GM18907 (cell line): ENCODE measurements at regions not wholly inside any gene's neighbourhood (a gene's known extent, or its start where the extent isn't known, plus 50 kb on each side); places are given as distances from the start of the nearest gene placed in this dataset.

Experiments
- ATAC-seq: cut with Tn5 transposase; IDR thresholded peaks from one replicate; pipeline ENCODE4 v1.9.1; 2021; ENCODE audit warnings: mild to moderate bottlenecking, moderate library complexity; ENCODE audit not compliant: unreplicated experiment

DNA sequence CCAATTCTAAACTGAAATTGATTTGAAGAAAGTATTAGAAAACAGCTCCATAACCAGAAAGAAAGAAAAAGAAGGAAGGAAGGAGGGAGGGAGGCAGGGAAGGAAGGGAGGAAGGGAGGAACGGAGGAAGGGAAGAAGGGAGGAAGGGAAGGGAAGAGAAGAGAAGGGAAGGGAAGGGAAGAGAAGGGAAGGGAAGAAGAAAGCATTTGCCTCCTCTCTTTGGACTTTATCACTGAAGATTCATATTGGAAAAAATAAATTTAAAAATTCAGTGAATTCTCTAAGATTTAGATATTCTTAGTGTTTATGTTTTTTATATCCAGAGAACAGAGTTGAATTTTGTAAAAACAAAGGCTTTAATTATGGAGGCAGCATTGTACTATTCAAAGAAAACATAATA lies 68.5 kb upstream of the NXT1 start:
- no peak for ATAC-seq

DNA sequence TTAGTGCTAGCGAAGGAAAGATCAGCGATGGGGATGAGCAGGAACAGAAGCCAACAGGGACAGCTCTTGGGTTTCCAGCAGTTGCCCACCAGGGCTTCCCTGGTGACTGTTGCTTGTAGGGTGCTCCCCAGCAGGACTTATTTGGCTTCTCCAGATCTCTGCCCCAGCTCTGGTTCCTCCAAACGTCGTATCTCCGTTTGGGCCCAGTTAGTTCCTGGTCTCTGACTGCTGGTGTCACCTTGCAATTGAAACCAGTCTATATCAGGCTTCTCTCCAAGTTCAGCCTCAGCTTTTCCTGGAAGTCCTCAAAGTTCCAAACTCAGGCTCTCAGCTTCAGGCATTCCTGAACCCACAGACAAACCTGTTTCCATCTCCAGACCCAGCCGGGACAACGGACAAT lies 70.8 kb upstream of the NXT1 start:
- no peak for ATAC-seq

DNA sequence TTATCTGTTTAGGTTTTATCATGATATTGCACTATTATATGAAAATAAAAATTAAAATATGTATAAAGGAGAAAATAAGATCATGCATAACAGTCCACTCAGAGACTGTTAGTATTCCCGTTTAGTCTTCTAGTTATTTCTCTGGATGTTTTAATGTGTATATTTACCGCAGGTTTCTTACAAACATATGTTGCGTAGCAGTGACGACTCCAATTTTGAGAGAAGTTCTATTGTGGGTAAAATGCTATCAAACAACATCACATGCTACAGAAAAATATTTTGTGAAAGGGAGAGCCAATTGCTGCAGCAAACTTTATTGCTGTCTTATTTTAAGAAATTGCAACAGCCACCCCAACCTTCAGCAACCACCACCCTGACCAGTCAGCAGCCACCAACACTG lies 72.4 kb upstream of the NXT1 start:
- ATAC-seq: no peak

DNA sequence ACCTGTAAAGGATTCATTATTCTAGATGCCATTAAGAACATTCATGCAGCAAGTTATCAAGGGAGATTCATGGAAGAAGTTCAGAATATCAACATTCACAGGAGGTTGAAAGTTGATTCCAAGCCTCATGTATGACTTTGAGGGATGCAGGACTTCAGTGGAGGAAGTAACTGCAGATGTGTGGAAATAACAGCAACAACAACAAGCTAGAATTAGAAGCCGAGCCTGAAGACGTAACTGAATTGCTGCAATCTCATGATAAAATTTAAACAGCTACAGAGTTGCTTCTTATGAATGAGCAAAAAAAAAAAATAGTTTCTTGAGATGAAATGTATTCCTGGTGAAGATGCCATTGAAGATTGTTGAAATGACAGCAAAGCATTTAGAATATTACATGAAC lies 73.3 kb upstream of the NXT1 start:
- ATAC-seq: no peak

DNA sequence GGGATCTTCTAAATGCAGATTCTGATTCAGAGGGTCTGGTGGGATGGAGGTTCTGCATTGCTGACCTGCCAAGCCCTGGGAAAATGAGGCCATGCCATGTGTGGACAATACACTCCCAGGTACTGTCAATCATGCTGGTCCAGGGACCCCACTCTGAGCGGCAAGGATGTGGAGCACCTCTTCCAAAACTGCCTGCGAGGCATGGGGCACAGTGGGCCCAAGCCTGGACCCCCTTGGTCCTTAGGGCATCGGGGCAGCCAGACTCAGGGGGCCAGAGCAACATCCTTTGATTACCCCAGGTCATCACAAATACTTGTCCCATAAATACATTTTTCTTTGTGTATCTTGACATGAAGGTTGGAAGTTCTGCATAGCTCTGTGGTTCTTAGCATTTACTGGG lies 76.8 kb upstream of the NXT1 start:
- ATAC-seq: no peak

DNA sequence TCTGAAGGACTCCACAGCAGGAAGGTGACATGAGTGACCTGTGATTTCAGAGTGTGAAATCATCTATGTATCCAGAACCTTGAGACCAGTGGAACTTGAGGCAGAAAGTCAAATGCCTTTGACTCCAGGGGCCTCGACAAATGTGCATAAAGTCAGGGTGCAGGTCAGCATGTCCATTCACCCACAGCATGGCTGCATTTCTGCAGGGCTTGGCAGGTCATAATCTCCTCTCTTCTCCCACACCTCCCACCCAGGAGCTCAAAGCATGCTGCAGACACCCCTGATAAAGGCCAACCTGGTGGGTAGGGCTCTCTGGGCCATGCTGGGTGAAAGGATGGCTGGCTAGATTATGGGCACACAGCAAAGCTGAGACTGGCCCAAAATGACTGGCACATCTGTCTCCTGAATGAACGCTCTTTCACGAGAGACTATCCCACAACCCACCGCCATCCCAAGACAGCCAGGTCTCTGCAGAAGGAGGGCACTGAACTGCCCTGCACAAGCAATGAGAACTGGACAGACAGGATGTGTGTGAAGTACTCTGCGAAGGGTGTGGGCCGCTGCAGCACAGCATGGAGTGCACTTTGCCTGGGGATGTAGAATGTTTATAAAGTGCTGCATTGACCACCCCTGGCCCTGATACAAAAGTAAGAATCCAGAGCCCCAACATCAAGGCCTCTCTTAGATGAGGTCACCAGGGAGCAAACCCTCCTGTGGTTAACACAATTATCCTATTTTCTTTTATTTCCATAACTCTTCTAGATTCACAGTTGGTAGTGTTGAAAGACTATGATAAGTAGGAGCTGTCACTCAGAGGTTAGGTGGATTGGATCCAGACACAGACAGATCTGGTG lies 78.2 kb upstream of the NXT1 start:
- no peak for ATAC-seq

DNA sequence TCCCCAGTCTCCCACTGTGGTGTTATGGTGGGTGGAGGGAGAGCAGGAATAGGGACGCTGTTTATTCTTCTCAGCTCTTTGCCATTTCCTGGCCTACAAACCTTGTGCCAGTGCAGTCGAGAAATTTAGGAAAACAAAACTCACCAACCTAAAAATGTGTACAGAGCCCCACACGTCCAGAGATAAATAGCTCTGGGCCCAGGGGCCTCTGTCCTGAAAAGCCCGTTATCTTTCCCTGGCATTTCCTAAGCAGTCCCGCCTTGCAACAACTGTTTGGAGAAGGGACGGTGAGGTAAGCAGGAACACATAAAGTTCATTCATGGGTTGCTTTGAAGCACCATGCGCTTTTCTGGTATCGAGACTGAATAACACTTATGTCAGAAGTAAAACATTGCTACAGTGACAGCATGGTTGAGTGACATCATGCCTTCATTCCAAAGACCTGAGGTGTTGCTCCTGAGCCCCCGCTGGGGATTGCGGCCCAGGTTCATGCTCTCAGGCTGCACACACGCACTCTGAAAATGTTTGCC lies 80.1 kb upstream of the NXT1 start:
- ATAC-seq: no peak

DNA sequence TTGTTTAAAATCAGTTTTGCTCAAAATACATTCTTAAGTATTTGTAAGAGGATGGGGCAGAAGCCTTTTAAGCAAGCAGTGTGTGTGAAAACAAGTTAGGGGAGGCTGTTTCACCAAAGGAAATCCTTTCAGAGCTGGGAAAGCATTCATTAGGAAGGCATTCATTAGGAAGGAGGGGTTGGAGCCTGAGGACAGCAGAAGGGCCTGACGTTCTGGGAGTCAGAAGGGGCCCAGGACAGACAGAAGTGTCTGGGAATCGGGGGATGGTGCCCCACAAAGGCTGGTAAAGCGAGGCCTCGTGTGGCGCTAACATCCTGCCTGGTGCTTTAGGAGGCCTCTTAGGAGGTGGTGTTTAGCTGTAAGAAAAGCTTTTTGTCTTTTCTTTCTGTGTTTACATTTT lies 80.6 kb upstream of the NXT1 start:
- no peak for ATAC-seq

DNA sequence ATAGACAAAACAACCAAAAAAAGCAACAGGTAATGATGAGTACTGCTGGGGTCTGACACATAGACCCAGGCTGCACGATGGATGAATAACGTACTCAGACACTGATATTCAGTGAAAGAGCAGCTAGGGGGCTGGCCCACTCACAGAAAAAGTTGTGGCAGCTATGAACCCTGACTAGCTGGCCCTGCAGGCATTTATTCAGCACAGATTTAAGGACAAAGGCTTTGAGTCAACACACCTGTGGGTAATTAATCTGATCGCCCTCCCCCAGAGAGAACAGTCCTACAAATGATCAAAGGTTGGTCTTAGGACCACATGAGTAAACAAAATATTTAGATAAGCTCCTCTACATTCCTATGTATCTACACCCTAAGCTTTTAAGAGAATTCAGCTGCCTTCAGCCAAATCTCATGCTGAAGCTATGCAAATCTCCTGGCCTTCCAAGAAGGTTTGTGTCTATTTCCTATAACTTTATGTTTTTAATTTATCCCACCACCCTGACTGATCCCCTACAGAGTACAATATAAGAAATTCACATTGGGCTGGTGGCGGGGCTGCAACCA lies 81.7 kb upstream of the NXT1 start:
- no peak for ATAC-seq

DNA sequence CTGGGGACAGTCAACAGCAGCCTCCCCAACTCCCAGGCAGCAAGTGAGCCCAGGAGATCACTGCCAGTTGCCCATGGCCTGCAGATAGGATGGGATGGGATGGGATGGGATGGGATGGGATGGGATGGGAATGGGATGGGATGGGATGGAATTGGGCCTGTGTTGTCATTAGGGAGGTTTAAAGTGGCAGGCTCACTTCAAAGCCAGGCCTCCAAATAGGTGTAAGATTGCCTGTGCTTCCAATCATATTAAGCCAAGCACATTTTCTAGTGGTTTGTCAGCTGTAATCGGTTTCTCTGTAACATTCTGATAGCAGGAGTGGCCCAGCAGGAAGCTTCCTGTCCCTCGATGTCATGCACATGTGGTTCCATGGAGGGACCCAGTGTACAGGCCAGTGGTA lies 82.7 kb upstream of the NXT1 start:
- no peak for ATAC-seq

DNA sequence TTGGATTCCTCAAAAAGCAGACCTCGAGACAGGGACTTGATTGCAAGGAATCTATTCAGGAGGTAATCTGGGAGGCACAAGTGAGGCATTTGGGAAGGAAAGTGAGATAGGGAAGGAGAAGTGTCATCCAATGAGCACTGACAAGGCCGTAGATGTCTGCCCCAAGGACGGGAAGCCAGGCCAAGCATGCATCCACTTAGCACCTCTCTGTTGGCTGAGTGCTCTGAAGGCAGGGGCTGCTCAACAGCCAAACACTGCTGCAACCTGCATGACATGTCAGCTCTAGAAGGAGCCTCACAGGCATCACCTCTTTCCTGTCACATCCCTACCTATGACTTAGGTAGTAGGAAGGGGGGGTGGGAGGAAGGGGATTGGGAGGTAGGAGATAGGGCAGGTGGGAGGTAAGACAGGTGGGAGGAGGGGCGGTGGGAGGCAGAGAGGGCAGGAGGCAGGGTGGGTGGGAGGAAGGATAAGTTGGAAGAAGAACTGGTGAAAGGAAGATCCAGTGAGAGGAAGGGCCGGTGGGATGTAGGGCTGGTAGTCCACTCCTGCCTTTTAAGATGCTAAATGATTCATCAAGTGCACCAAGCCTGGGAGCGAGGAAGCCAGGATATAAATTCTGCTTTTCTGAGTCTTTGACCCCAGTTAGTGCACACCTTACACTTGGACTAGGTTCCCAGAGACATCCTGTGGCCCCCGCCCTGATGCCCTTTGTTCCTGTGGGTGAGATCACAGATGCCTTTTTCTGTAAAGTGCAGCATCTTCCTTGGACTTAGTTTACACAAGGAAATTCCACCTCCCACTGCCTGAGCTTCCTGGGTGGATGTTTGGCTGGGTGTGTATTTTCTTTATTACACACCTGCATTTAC lies 83.8 kb upstream of the NXT1 start:
- no peak for ATAC-seq

DNA sequence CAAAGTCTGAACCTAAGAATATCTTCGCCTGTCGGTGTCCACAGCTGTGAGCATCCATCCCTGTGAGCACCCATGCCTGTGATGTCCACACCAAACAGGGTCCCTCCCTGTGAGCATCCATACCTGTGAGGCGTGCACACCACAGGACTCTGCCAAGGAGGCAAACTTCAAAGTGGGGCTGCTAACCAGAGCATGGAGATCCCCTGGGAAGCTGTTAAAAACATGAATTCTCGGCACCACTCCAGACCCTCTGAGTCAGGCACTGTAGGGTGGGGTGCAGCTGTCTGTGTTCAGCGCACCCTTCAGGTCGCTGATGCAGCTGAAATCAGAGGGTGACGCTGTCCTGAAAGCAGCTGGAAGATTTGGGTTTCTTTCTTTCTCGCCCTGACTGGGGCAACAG lies 85.4 kb upstream of the NXT1 start:
- no peak for ATAC-seq

DNA sequence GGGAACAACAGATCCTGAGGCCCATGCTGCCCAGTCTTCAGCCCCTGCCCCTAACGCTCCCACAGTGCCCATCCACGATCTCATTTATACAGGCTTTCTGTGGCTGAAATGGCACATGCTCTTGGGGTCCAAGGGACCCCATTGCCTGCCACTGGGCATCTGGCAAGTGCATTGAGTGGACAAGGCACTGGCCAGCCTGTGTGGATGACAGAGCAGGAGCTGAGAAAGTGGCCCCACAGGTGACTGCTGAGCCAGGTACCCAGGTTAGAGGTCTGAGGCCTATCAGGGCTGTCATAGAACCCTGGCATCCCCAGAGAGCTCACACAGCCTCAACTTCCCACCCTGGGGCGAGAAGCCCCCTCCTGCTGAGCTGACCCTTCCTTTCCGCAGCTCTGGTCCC lies 86.0 kb upstream of the NXT1 start:
- ATAC-seq: no peak

DNA sequence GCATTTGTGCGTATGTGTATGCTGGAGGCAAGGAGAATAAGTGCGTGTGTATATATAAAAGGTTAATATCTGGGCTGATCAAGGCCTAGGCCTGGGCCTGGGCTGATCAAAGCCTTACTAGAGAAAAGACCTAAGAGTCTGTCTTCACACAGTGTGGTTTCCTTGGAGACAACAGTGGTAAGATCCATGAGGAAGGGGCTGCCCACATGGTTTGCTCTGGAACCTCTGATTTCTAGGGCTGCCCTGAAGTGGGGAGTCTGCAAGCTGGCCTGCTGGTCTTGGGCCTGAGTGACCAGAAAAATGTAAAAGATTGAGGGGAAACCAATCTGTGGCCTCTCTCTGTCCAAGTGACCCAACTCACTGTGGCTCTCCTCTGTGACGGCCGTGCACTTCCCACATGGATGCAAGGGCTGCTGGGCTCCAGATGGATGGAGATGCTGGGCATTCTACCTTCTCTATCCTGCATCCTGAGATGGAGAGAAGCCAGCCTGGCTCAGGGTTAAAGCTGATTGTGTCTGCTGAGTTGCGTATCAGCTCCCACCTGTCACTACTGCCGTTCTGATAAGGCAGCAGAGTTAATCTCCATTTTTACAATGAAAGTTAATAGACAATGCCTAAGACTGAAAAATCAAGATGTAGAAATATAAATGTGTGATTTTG lies 90.3 kb upstream of the NXT1 start:
- no peak for ATAC-seq

DNA sequence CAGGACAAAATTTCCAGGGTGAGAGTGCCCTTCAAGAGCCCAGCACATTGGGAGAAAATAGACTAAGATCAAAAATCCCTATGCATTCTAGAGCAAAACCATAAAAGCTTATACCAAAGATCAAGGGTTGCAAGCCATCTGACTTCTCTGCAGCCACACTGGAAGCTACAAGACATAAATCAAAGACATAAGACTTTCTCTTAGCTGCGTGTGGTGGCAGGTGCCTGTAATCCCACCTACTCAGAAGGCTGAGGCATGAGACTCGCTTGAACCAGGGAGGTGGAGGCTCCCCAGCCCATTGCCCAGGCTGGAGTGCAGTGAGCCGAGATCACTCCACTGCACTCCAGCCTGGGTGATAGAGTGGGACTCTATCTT lies 91.9 kb upstream of the NXT1 start:
- ATAC-seq: no peak

DNA sequence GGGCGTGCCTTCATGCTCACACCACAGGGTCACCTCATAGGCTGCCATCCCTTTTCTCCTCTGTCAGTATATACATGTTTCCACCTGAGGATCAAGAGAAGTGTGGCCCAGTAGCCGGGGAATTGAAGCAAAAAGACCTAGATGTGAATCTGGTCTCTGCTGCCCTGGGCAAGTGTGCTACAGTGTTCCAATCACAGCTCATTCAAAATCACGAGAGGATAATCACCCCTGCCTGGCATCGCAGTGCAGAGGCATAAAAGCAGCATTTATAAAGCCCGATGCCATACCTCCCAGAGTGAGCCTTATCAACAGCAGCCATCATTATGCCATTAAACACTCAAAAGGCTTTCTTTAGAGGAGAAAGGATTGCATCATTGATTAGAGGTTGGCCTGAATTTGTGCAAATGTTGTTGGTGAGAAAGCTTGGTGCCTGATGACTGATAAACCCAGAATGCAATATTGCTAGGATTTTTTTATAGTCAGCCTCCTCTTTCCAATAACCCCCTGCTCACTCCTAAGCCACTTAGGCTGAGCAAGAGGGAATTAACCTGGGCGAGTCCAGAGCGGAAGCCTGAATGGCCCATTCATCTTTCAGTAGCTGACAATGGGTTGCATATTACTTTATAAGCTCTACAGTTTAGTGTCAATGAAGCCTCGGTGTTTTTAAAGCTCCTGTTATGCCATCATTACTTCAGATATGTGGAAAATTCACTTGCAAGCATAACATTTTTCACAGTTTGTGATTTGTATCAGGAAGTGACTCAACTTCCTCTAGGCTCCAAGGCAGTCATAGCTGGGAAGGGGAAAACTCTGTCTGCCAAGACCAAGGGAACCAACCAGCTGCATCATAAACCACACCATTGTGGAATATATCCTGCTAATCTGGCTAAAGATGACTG lies 92.5 kb upstream of the NXT1 start:
- no peak for ATAC-seq

DNA sequence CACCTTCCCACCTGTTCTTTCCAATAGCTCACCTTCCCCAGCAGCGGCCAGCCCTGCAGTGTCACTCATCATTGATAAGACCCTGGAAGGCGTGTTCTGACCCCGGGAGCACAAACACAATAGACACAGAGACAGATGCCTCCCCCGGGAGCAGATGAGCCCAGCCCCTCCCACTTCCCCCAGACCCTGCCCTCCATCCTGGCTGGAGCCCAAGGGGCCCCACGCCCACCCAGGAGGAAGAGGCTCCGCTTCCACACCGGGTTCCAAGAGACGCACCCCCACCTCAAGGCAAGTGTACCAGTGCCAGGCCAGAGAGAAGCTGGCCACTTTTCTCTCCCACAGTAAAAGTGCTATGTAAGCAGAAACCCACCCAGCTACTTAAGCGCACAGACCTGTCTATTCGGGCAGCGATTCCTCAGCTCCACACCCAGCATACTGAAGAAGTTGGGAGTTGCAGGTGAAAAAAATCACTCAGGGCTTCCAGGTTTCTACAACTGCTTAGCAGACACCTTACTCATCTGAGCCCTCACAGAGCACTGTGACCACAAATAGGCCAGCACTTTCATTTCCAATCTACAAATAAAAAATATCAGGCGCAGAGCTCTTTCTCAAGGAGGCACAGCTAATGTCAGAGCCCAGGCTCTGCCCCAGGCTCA lies 93.4 kb upstream of the NXT1 start:
- ATAC-seq: no peak

DNA sequence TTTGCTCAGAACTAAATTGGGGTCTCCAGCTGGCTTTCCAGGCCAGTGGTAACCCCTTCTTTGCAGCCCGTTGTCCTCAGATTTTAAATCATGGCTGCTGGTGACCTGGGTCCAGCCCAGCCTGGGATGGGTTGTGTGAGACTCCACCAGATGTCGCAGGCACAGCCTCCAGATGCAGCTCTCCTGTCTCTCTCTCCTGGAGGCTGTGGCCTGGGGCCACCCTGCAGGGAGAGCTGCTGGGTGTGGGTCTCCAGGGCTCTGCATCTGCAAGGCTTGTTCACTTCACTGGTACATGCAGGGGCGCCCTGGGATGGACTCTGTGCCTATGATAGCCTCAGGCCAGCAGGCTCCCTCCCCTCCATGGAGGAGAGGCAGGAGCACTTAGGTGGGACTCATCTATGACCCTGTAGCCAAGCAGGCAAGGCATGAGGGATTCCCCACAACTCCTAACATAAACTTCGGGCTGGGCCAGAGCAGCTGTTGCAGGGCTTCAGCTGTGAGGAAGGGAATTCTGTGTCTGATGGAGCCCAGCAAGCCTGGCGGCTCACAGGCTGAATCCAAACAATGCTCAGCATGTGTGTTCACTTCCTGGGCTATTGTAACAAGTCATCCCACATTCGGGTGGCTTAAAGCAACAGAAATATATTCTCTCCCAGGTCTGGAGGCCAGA lies 94.7 kb upstream of the NXT1 start:
- ATAC-seq: no peak

DNA sequence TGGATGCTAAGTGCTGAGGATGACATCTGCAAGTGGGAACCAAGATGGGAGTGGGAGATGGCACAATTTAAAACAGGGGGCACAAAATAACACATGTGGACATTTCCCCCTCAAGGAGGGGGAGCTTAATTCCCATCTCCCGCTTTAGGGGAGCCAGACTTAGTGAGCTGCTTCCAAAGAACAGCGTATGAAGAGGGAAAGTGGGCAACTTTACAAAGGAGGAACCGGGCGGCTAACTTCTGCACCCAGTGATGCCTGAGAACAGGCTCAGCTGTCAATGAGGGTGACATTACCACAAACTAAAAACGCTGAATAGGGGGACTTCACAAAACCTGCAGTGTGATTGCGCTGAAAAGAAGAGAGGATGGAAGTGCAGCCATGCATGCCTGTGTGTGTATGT lies 95.5 kb upstream of the NXT1 start:
- ATAC-seq: no peak
